HepG2 (cell line): ENCODE measurements at regions not wholly inside any gene's neighbourhood (a gene's known extent, or its start where the extent isn't known, plus 50 kb on each side); places are given as distances from the start of the nearest gene placed in this dataset.

Experiments
- ATAC-seq: fragments of 200-7000 bp; cut with Tn5 transposase; 3 replicates; pipeline ENCODE4 v1.9.1; 2020; ENCODE audit warnings: mild to moderate bottlenecking, moderate library complexity
- BruUV-seq: library from RNA; stranded (reverse); fragments of 400-500 nt; replicated peaks from 2 replicates; lab custom pipeline; 2021; lab: Mats Ljungman, UMichigan
- CTCF ChIA-PET: fragments of 300-600 bp; formaldehyde crosslinking; extraction: SDS; loops from one replicate; lab custom pipeline; 2021; ENCODE audit warnings: low total read pairs, inconsistent platforms, low intra/inter-chr PET ratio; lab: Yijun Ruan, JAX
- POLR2A ChIA-PET: fragments of 350-600 bp; sonication (Branson Sonifier 250); formaldehyde crosslinking; loops from one replicate; lab custom pipeline; 2020; ENCODE audit warnings: antibody characterized with exemption, inconsistent platforms; lab: Yijun Ruan, JAX
- DNase-seq: peaks from one replicate; pipeline ENCODE4 v3.0.0-alpha.2; 2015; ENCODE audit warnings: low spot score
- FAIRE-seq: peaks from 3 replicates; lab custom pipeline; 2011; peaks lifted over from hg19 to GRCh38; lab: Jason Lieb, UNC
- H2AFZ ChIP-seq: one replicate; pipeline ENCODE4 v1.6.1; 2011; ENCODE audit warnings: low read length, inconsistent platforms
- H3K27ac ChIP-seq: fragments of 300-600 bp; 3 replicates; pipeline ENCODE4 v1.8.0; 2011; ENCODE audit warnings: mixed run types, mild to moderate bottlenecking, mixed read lengths, low read length, inconsistent platforms; ENCODE audit not compliant: insufficient read depth; ENCODE audit errors: extremely low read length
- H3K27me3 ChIP-seq, 2 experiments: fragments of 200-600 bp in 1 of 2; 2 replicates in 1 of 2; 3 replicates in 1 of 2; pipeline versions ENCODE4 v1.6.0 to v1.8.0; 2011; ENCODE audit warnings: low read length in 2 of 2, mild to moderate bottlenecking in 2 of 2, moderate library complexity in 2 of 2, inconsistent platforms in 1 of 2; ENCODE audit not compliant: insufficient read depth in 2 of 2, control insufficient read depth in 1 of 2
- H3K36me3 ChIP-seq, 2 experiments: fragments of 200-600 bp in 1 of 2; replicated peaks in 1 of 2; 2 replicates in 1 of 2; 3 replicates in 1 of 2; pipeline versions ENCODE4 v1.5.1 to v1.8.0; 2011; ENCODE audit warnings: low read length in 2 of 2, inconsistent platforms in 1 of 2; ENCODE audit not compliant: insufficient read depth in 2 of 2, control insufficient read depth in 1 of 2
- H3K4me1 ChIP-seq: 2 replicates; pipeline ENCODE4 v1.5.1; 2012; ENCODE audit warnings: low read length, inconsistent platforms; ENCODE audit not compliant: insufficient read depth
- H3K4me2 ChIP-seq: 2 replicates; pipeline ENCODE4 v1.6.0; 2011; ENCODE audit warnings: low read depth, low read length, inconsistent platforms
- H3K4me3 ChIP-seq, 3 experiments: fragments of 200-600 bp in 1 of 3; sonication (generic), shearing (Covaris generic) in 1 of 3; replicated peaks in 1 of 3; 2 replicates each; pipeline ENCODE4 v1.5.1; 2011 to 2016; ENCODE audit warnings: low read length in 3 of 3, inconsistent platforms in 2 of 3, low read depth in 2 of 3, mild to moderate bottlenecking in 2 of 3, control low read depth in 1 of 3, mixed read lengths in 1 of 3; ENCODE audit not compliant: insufficient read depth in 1 of 3
- H3K79me2 ChIP-seq: one replicate; pipeline ENCODE4 v1.6.1; 2011; ENCODE audit warnings: low read length, inconsistent platforms; ENCODE audit not compliant: insufficient read depth
- H3K9ac ChIP-seq: 2 replicates; pipeline ENCODE4 v1.6.0; 2011; ENCODE audit warnings: mild to moderate bottlenecking, low read depth, low read length, inconsistent platforms; ENCODE audit not compliant: insufficient read depth
- H3K9me3 ChIP-seq: 2 replicates; pipeline ENCODE4 v1.5.1; 2012; ENCODE audit warnings: mild to moderate bottlenecking, low read length
- H4K20me1 ChIP-seq: 2 replicates; pipeline ENCODE4 v1.6.0; 2011; ENCODE audit warnings: inconsistent platforms, mild to moderate bottlenecking, low read length, moderate library complexity; ENCODE audit not compliant: insufficient read depth
- AGO2 ChIP-seq: fragments of 200-400 bp; formaldehyde crosslinking; optimal IDR thresholded peaks from 2 replicates; pipeline ENCODE3; 2017; ENCODE audit warnings: mild to moderate bottlenecking, low read depth, low read length, moderate library complexity
- ASH2L ChIP-seq: fragments of 300-600, 200-600 bp; sonication (generic); IDR thresholded peaks from 2 replicates; pipeline ENCODE4 v1.7.0; 2017; ENCODE audit warnings: low read depth, mild to moderate bottlenecking, moderate library complexity, mixed read lengths, low read length; ENCODE audit not compliant: insufficient read length
- EHMT2 ChIP-seq: fragments of 200-600 bp; sonication (generic); IDR thresholded peaks from 2 replicates; pipeline ENCODE4 v1.7.0; 2017; ENCODE audit warnings: antibody characterized with exemption, low read depth, low read length, borderline replicate concordance
- ETV6 ChIP-seq: sonication (generic); formaldehyde crosslinking; conservative IDR thresholded peaks from 2 replicates; pipeline ENCODE4 v1.4.0; 2020; ENCODE audit warnings: missing genetic modification reagents
- FOSL2 ChIP-seq: sonication (generic); formaldehyde crosslinking; IDR thresholded peaks from 2 replicates; pipeline ENCODE4 v1.4.0; 2020; ENCODE audit warnings: missing genetic modification reagents
- FOXO1 ChIP-seq: sonication (generic); formaldehyde crosslinking; IDR thresholded peaks from 2 replicates; pipeline ENCODE4 v1.4.0; 2020; ENCODE audit warnings: missing genetic modification reagents
- GABPB1 ChIP-seq: IDR thresholded peaks from 2 replicates; pipeline ENCODE4 v1.6.1; 2016; ENCODE audit warnings: mild to moderate bottlenecking, missing genetic modification reagents, moderate library complexity, missing compliant biosample characterization
- ONECUT2 ChIP-seq: sonication (generic); formaldehyde crosslinking; IDR thresholded peaks from 2 replicates; pipeline ENCODE4 v1.4.0; 2020; ENCODE audit warnings: missing genetic modification reagents
- RFXAP ChIP-seq: sonication (generic); formaldehyde crosslinking; IDR thresholded peaks from 2 replicates; pipeline ENCODE4 v1.4.0; 2020; ENCODE audit warnings: missing genetic modification reagents, borderline replicate concordance
- ZFP37 ChIP-seq: sonication (generic); formaldehyde crosslinking; IDR thresholded peaks from 2 replicates; pipeline ENCODE4 v1.4.0; 2020; ENCODE audit warnings: missing genetic modification reagents, borderline replicate concordance
- ZMAT5 ChIP-seq: sonication (generic); formaldehyde crosslinking; IDR thresholded peaks from 2 replicates; pipeline ENCODE4 v1.5.0; 2020; ENCODE audit warnings: mild to moderate bottlenecking, low read depth, missing genetic modification reagents, borderline replicate concordance
- ZNF337 ChIP-seq: sonication (generic); formaldehyde crosslinking; IDR thresholded peaks from 2 replicates; pipeline ENCODE4 v1.5.1; 2020; ENCODE audit warnings: missing genetic modification reagents, low read depth, mild to moderate bottlenecking, borderline replicate concordance
- ZNF737 ChIP-seq: sonication (generic); formaldehyde crosslinking; IDR thresholded peaks from 2 replicates; pipeline ENCODE4 v1.5.0; 2020; ENCODE audit warnings: missing genetic modification reagents, mild to moderate bottlenecking, borderline replicate concordance
- ZSCAN22 ChIP-seq: sonication (generic); formaldehyde crosslinking; IDR thresholded peaks from 2 replicates; pipeline ENCODE4 v1.4.0; 2020; ENCODE audit warnings: mild to moderate bottlenecking, missing genetic modification reagents
- WGBS: methylation state at CpG from one replicate; pipeline ENCODE4 v1.1.6; 2017; ENCODE audit warnings: low lambda C conversion rate; 5-methylcytosine and 5-hydroxymethylcytosine counted together
- in situ Hi-C: cut with HindIII; loops from 2 replicates; pipeline ENCODE4 v1.10.0; 2017; ENCODE audit warnings: low pct_unique_long_range_greater_than_20kb; ENCODE audit not compliant: extremely low pct_ligation_motif_present
- intact Hi-C: fragments of 100-400 bp; cut with micrococcal nuclease; formaldehyde crosslinking; loops from one replicate; pipeline ENCODE4 v1.10.0; 2022; ENCODE audit not compliant: unreplicated experiment
- TF ChIP-seq, protein P1 (sequence below): sonication (generic); formaldehyde crosslinking; IDR thresholded peaks from 2 replicates; pipeline ENCODE4 v1.8.0; 2022; ENCODE audit warnings: mild to moderate bottlenecking, missing genetic modification reagents, moderate library complexity
- TF ChIP-seq, protein P2 (sequence below): sonication (generic); formaldehyde crosslinking; IDR thresholded peaks from 2 replicates; pipeline ENCODE4 v1.8.0; 2022; ENCODE audit warnings: missing genetic modification reagents, mild to moderate bottlenecking, inconsistent platforms, borderline replicate concordance

GRCh38 chr12:67439611-67440010, 170.5 kb downstream of the CAND1 start:
- no peak for TF ChIP-seq ONECUT2 (CRISPR knock-in tag)
- no TSS peak for BruUV-seq
- H3K79me2 ChIP-seq, result no peaks in the 10 kb centered on the region
- in situ Hi-C loops, result loop anchor here (5.0 kb wide), 1 partner anchor 82 kb away; no protein-coding TSS in a partner anchor
- intact Hi-C loops, result loop anchor here (5.0 kb wide), 1 partner anchor 503 kb away; no protein-coding TSS in a partner anchor
- H3K9me3 ChIP-seq, result no peaks in the 10 kb centered on the region
- H2AFZ ChIP-seq, result no peak overlapping the region
- H3K36me3 ChIP-seq, result no peaks in the 10 kb centered on the region
- no peak overlapping the region for H3K4me2 ChIP-seq
- H3K4me1 ChIP-seq, result peaks cover 17% of the 10 kb centered on the region; the same call in 1 of the 2 replicates
- WGBS, result 0% methylated on average over 3 of the region's 3 CpGs
- H3K27ac ChIP-seq, result no peak overlapping the region
- H4K20me1 ChIP-seq, result no peaks in the 10 kb centered on the region
- ChIA-PET POLR2A (no interaction called here), CTCF (no interaction called here)
- H3K9ac ChIP-seq, result no peak overlapping the region
- peaks cover 0 to 2% of the 10 kb centered on the region in 2 experiments; a peak in 1 of 5 replicates for H3K27me3 ChIP-seq
- ATAC-seq, result no peak
- no peak for FAIRE-seq
- H3K4me3 ChIP-seq, result no peak overlapping the region
- no peak for DNase-seq

GRCh38 chr12:67441736-67442346, 172.7 kb downstream of the CAND1 start:
- no peaks in the 10 kb centered on the region for H3K36me3 ChIP-seq
- ATAC-seq (peak; percentile 99), FAIRE-seq (peak; percentile 23), DNase-seq (peak; percentile 58)
- no peaks in the 10 kb centered on the region for H3K79me2 ChIP-seq
- H3K4me3 ChIP-seq, result no peak overlapping the region
- CTCF ChIA-PET, result interaction anchor here (1.8 kb wide), 1 partner anchor 86 kb away, joined by 11 read pairs; no protein-coding TSS in a partner anchor
- in situ Hi-C loops (loop anchor here (5.0 kb wide), 1 partner anchor 85 kb away; no protein-coding TSS in a partner anchor), intact Hi-C loops (loop anchor here (1.0 to 5.0 kb wide), 2 partner anchors 86 to 500 kb away; no protein-coding TSS in a partner anchor)
- H3K9ac ChIP-seq, result no peak overlapping the region
- no TSS peak for BruUV-seq
- no peaks in the 10 kb centered on the region for H3K9me3 ChIP-seq
- no peak overlapping the region for H3K27ac ChIP-seq
- no peaks in the 10 kb centered on the region for H4K20me1 ChIP-seq
- no peak overlapping the region for H2AFZ ChIP-seq
- 3% methylated on average over 11 of the region's 12 CpGs for WGBS
- POLR2A ChIA-PET, result no interaction called here
- H3K27me3 ChIP-seq, result peaks cover 0 to 2% of the 10 kb centered on the region in 2 experiments; a peak in 1 of 5 replicates
- 0 out of 2 replicates have a peak, but pooled peaks cover 11% of the 10 kb centered on the region for H3K4me1 ChIP-seq
- H3K4me2 ChIP-seq, result peak overlapping the region; percentile 44
- TF ChIP-seq ZMAT5 (CRISPR knock-in tag), result no peak
- TF ChIP-seq FOXO1, result no peak
- TF ChIP-seq RFXAP (CRISPR knock-in tag), result peak; percentile 99
- TF ChIP-seq ZNF737 (CRISPR knock-in tag), result no peak
- TF ChIP-seq AGO2, result no peak
- TF ChIP-seq, protein P1, sequence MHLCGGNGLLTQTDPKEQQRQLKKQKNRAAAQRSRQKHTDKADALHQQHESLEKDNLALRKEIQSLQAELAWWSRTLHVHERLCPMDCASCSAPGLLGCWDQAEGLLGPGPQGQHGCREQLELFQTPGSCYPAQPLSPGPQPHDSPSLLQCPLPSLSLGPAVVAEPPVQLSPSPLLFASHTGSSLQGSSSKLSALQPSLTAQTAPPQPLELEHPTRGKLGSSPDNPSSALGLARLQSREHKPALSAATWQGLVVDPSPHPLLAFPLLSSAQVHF (CRISPR knock-in tag), result no peak
- TF ChIP-seq ASH2L, result no peak
- TF ChIP-seq EHMT2, result no peak
- TF ChIP-seq ETV6 (CRISPR knock-in tag), result no peak
- 0 out of 2 replicates have a peak, but pooled peaks have one; percentile 16 for TF ChIP-seq FOSL2
- TF ChIP-seq, protein P2, sequence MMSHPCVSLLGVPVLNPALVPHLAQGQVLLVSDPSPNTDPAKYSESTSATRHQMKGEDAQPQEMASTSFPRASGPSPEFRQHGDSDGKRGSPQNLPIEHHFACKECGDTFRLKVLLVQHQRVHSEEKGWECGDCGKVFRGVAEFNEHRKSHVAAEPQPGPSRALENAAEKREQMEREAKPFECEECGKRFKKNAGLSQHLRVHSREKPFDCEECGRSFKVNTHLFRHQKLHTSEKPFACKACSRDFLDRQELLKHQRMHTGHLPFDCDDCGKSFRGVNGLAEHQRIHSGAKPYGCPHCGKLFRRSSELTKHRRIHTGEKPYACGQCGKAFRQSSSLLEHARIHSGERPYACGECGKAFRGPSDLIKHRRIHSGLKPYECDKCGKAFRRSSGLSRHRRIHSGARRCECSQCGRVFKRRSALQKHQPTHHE (CRISPR knock-in tag), result no peak
- TF ChIP-seq ZFP37, result no peak
- TF ChIP-seq ZNF337 (CRISPR knock-in tag), result 0 out of 2 replicates have a peak, but pooled peaks have one; percentile 33
- peak; percentile 64 for TF ChIP-seq GABPB1 (CRISPR knock-in tag)
- no peak for TF ChIP-seq ZSCAN22 (CRISPR knock-in tag)
